Trophoblast cell (in vitro differentiated cells and primary cell): ENCODE measurements at regions not wholly inside any gene's neighbourhood (a gene's known extent, or its start where the extent isn't known, plus 50 kb on each side); places are given as distances from the start of the nearest gene placed in this dataset.

ENCODE experiments used
- DNase-seq, 2 donors: peaks; one replicate each; pipeline ENCODE4 v3.0.0-alpha.2; 2016
- H2AFZ ChIP-seq: 2 replicates; pipeline ENCODE4 v1.6.1; 2013; ENCODE audit warnings: low read length, moderate library complexity, mild to moderate bottlenecking; ENCODE audit not compliant: insufficient read depth, poor library complexity
- H2AK5ac ChIP-seq: 2 replicates; pipeline ENCODE4 v1.6.1; 2013; ENCODE audit warnings: mild to moderate bottlenecking, low read length
- H2BK120ac ChIP-seq: 2 replicates; pipeline ENCODE4 v1.6.1; 2013; ENCODE audit warnings: low read length, mild to moderate bottlenecking, moderate library complexity; ENCODE audit not compliant: insufficient read depth, poor library complexity
- H2BK12ac ChIP-seq: 2 replicates; pipeline ENCODE4 v1.6.1; 2013; ENCODE audit warnings: mild to moderate bottlenecking, low read length, moderate library complexity
- H2BK5ac ChIP-seq: 2 replicates; pipeline ENCODE4 v1.6.1; 2013; ENCODE audit warnings: low read length, low read depth, moderate library complexity, mild to moderate bottlenecking; ENCODE audit not compliant: poor library complexity
- H3K14ac ChIP-seq: 2 replicates; pipeline ENCODE4 v1.6.1; 2013; ENCODE audit warnings: mild to moderate bottlenecking, low read length
- H3K18ac ChIP-seq: 2 replicates; pipeline ENCODE4 v1.6.1; 2013; ENCODE audit warnings: mild to moderate bottlenecking, low read length
- H3K23ac ChIP-seq: 2 replicates; pipeline ENCODE4 v1.6.1; 2013; ENCODE audit warnings: low read length
- H3K27ac ChIP-seq: 2 replicates; pipeline ENCODE4 v1.5.1; 2013; ENCODE audit warnings: low read depth, mild to moderate bottlenecking, inconsistent platforms, low read length, moderate library complexity
- H3K27me3 ChIP-seq: 2 replicates; pipeline ENCODE4 v1.6.1; 2013; ENCODE audit warnings: inconsistent platforms, mild to moderate bottlenecking, low read length, moderate library complexity; ENCODE audit not compliant: insufficient read depth
- H3K36me3 ChIP-seq, 2 experiments: 1 replicate in 1 of 2; 2 replicates in 1 of 2; pipeline ENCODE4 v1.6.1; 2013; ENCODE audit warnings: low read length in 2 of 2, mild to moderate bottlenecking in 2 of 2, moderate library complexity in 1 of 2; ENCODE audit not compliant: insufficient read depth in 2 of 2, control insufficient read depth in 1 of 2
- H3K4ac ChIP-seq: 2 replicates; pipeline ENCODE4 v1.6.1; 2013; ENCODE audit warnings: low read depth, mild to moderate bottlenecking, low read length, moderate library complexity
- H3K4me1 ChIP-seq, 2 experiments: 1 replicate in 1 of 2; 2 replicates in 1 of 2; pipeline ENCODE4 v1.6.1; 2013; ENCODE audit warnings: low read length in 2 of 2, mild to moderate bottlenecking in 2 of 2, moderate library complexity in 1 of 2; ENCODE audit not compliant: insufficient read depth in 2 of 2, control insufficient read depth in 1 of 2
- H3K4me2 ChIP-seq: 2 replicates; pipeline ENCODE4 v1.6.1; 2013; ENCODE audit warnings: inconsistent platforms, mild to moderate bottlenecking, low read length, moderate library complexity
- H3K4me3 ChIP-seq: 2 replicates; pipeline ENCODE4 v1.5.1; 2013; ENCODE audit warnings: mild to moderate bottlenecking, low read depth, low read length, inconsistent platforms
- H3K79me1 ChIP-seq: one replicate; pipeline ENCODE4 v1.6.1; 2013; ENCODE audit warnings: low read length
- H3K79me2 ChIP-seq: 2 replicates; pipeline ENCODE4 v1.6.1; 2013; ENCODE audit warnings: low read length, mild to moderate bottlenecking; ENCODE audit not compliant: control insufficient read depth, insufficient read depth, poor library complexity
- H3K9ac ChIP-seq: 2 replicates; pipeline ENCODE4 v1.6.1; 2013; ENCODE audit warnings: mild to moderate bottlenecking, low read length
- H3K9me3 ChIP-seq: 2 replicates; pipeline ENCODE4 v1.6.1; 2013; ENCODE audit warnings: low read depth, mild to moderate bottlenecking, control low read depth, inconsistent platforms, low read length; ENCODE audit not compliant: insufficient read depth
- H4K12ac ChIP-seq: 2 replicates; pipeline ENCODE4 v1.6.1; 2013; ENCODE audit warnings: low read depth, mild to moderate bottlenecking, low read length, moderate library complexity
- H4K8ac ChIP-seq: 2 replicates; pipeline ENCODE4 v1.6.1; 2013; ENCODE audit warnings: low read depth, mild to moderate bottlenecking, low read length, moderate library complexity
- H4K91ac ChIP-seq: one replicate; pipeline ENCODE4 v1.6.1; 2013; ENCODE audit warnings: low read depth, mild to moderate bottlenecking, low read length, moderate library complexity
- WGBS: extraction: QIAGEN DNeasy Blood & Tissue Kit; methylation state at CpG from one replicate; pipeline ENCODE4 v1.1.7; 2013; ENCODE audit warnings: missing lambda C conversion rate; ENCODE audit not compliant: insufficient read length, insufficient coverage; ENCODE audit errors: extremely low coverage; 5-methylcytosine and 5-hydroxymethylcytosine counted together

DNA sequence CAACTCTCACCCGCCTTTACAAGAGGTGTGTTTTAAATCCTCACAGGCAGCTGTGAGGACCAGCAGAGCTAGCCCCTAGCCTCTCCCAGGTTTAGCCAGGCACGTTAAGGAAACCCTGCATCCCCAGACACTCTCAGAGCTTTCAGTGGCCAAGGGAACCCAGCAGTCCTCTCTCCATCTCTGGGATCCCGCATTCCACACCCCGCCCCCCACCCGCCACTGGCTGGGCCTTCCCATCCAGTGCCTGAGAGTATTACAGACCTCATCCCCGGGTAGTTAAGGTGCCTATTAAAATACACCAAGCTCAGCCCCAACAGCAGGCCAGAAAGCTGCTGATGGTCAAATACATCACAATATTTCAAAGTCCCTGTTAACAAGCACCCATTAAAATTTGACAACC, 256.2 kb downstream of the BCOR start:
- Histone ChIP-seq H3K14ac (no peak overlapping the region), H3K79me1 (no peaks in the 10 kb centered on the region), H2AK5ac (no peak overlapping the region), H3K18ac (no peak overlapping the region), H4K8ac (no peak overlapping the region), H3K4ac (no peak overlapping the region), H3K9me3 (no peaks in the 10 kb centered on the region), H3K36me3 (no peaks in the 10 kb centered on the region), H3K79me2 (no peaks in the 10 kb centered on the region), H4K91ac (no peak overlapping the region), H3K4me1 (no peaks in the 10 kb centered on the region), H3K4me3 (no peak overlapping the region), H4K12ac (no peak overlapping the region), H3K27ac (no peak overlapping the region), H3K27me3 (no peaks in the 10 kb centered on the region), H2BK12ac (no peak overlapping the region), H2AFZ (no peak overlapping the region), H3K23ac (no peak overlapping the region), H3K9ac (no peak overlapping the region), H3K4me2 (no peak overlapping the region), H2BK5ac (no peak overlapping the region), H2BK120ac (no peak overlapping the region)
- DNase-seq, result no peak
- no CpG with 5 or more reads among the region's 6 CpGs for WGBS

DNA sequence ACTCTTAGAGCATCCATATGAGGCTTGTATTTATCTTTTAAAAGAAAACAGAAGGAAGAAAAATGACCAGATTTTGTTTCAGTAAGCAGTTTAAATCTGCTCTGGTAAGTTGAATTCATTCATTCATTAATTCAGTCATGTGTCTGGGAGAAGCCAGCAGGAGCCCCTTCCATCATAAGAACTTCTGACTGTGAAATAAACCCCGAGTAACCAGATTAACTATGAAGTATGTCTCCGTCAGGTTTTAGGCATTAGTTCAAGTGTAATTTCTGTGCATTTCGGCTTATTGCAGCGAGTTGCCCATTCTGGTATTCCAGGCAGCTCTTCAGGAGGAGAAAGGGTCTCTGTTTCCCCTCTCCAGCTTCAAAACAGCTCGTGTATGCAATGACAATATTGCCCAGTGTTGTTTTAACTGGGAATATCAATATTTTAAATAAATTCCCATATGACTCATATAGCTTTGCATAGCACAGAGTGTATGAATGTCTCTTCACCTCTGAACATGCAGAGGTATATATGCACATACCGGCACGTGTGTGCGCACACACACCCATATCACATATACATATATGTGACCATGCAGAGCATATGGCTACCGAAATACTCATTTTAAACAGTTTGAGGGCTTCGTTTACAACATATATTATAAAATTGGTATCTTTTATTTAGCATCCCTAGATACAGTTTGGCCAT, 255.3 kb downstream of the BCOR start:
- no peak for DNase-seq
- Histone ChIP-seq H2BK120ac (no peak overlapping the region), H3K18ac (no peak overlapping the region), H4K8ac (no peak overlapping the region), H3K4me2 (no peak overlapping the region), H3K9me3 (no peaks in the 10 kb centered on the region), H3K27ac (no peak overlapping the region), H3K9ac (no peak overlapping the region), H3K36me3 (no peaks in the 10 kb centered on the region), H2BK5ac (no peak overlapping the region), H3K79me2 (no peaks in the 10 kb centered on the region), H2BK12ac (no peak overlapping the region), H3K14ac (no peak overlapping the region), H3K4me1 (no peaks in the 10 kb centered on the region), H3K23ac (no peak overlapping the region), H3K79me1 (no peaks in the 10 kb centered on the region), H3K4ac (no peak overlapping the region), H4K91ac (no peak overlapping the region), H4K12ac (no peak overlapping the region), H2AK5ac (no peak overlapping the region), H3K4me3 (no peak overlapping the region), H2AFZ (no peak overlapping the region), H3K27me3 (no peaks in the 10 kb centered on the region)
- WGBS, result no CpG with 5 or more reads among the region's 10 CpGs

GRCh38 chrX:39843318-39843717, 254.4 kb downstream of the BCOR start:
- Histone ChIP-seq H3K36me3 (no peaks in the 10 kb centered on the region), H2BK120ac (no peak overlapping the region), H2BK5ac (no peak overlapping the region), H3K18ac (no peak overlapping the region), H3K79me1 (no peaks in the 10 kb centered on the region), H4K8ac (no peak overlapping the region), H3K79me2 (no peaks in the 10 kb centered on the region), H3K9ac (no peak overlapping the region), H4K91ac (no peak overlapping the region), H3K14ac (no peak overlapping the region), H3K4ac (no peak overlapping the region), H3K9me3 (no peaks in the 10 kb centered on the region), H3K27ac (no peak overlapping the region), H3K4me1 (no peaks in the 10 kb centered on the region), H4K12ac (no peak overlapping the region), H2AK5ac (no peak overlapping the region), H2AFZ (no peak overlapping the region), H3K4me3 (no peak overlapping the region), H3K27me3 (no peaks in the 10 kb centered on the region), H2BK12ac (no peak overlapping the region), H3K4me2 (no peak overlapping the region), H3K23ac (no peak overlapping the region)
- no CpG with 5 or more reads among the region's 4 CpGs for WGBS
- no peak for DNase-seq

GRCh38 chrX:39845233-39845632, 252.5 kb downstream of the BCOR start:
- H4K8ac ChIP-seq, result no peak overlapping the region
- no peak overlapping the region for H3K23ac ChIP-seq
- no peak overlapping the region for H4K91ac ChIP-seq
- H2BK5ac ChIP-seq, result no peak overlapping the region
- no peaks in the 10 kb centered on the region for H3K79me2 ChIP-seq
- no peak for DNase-seq
- no peak overlapping the region for H3K9ac ChIP-seq
- H3K9me3 ChIP-seq, result no peaks in the 10 kb centered on the region
- no peaks in the 10 kb centered on the region for H3K4me1 ChIP-seq
- H3K4me3 ChIP-seq, result no peak overlapping the region
- no peak overlapping the region for H2BK12ac ChIP-seq
- no CpG with 5 or more reads among the region's 9 CpGs for WGBS
- H4K12ac ChIP-seq, result no peak overlapping the region
- no peak overlapping the region for H3K4ac ChIP-seq
- H3K36me3 ChIP-seq, result no peaks in the 10 kb centered on the region
- no peak overlapping the region for H3K4me2 ChIP-seq
- H2BK120ac ChIP-seq, result no peak overlapping the region
- no peak overlapping the region for H3K18ac ChIP-seq
- H3K79me1 ChIP-seq, result no peaks in the 10 kb centered on the region
- no peaks in the 10 kb centered on the region for H3K27me3 ChIP-seq
- H2AK5ac ChIP-seq, result no peak overlapping the region
- H3K27ac ChIP-seq, result no peak overlapping the region
- no peak overlapping the region for H3K14ac ChIP-seq
- no peak overlapping the region for H2AFZ ChIP-seq
